MV-4-11 (cell line): ENCODE measurements at regions not wholly inside any gene's neighbourhood (a gene's known extent, or its start where the extent isn't known, plus 50 kb on each side); places are given as distances from the start of the nearest gene placed in this dataset.

Experiments used
- DNase-seq: peaks from one replicate; lab custom pipeline; 2025; lab: John Stamatoyannopoulos, UW

GRCh38 chr2:64283641-64284361, 139.6 kb upstream of the PELI1 start:
- no peak for DNase-seq

GRCh38 chr2:64284751-64285150, 140.5 kb upstream of the PELI1 start:
- no peak for DNase-seq

- DNase-seq, result no peak
Observed at GRCh38 chr2:64287202-64287740, 143.1 kb upstream of the PELI1 start.

GRCh38 chr2:64288321-64289193, 144.3 kb upstream of the PELI1 start:
- DNase-seq, result no peak

GRCh38 chr2:64289251-64289650, 145.0 kb upstream of the PELI1 start:
- no peak for DNase-seq

- DNase-seq, result no peak
Observed at GRCh38 chr2:64289737-64290136, 145.5 kb upstream of the PELI1 start.

GRCh38 chr2:64291181-64291580, 147.0 kb upstream of the PELI1 start:
- no peak for DNase-seq

GRCh38 chr2:64295326-64296139, 151.3 kb upstream of the PELI1 start:
- DNase-seq, result no peak

- no peak for DNase-seq
Observed at GRCh38 chr2:64296140-64296480, 151.9 kb upstream of the PELI1 start.

- no peak for DNase-seq
Observed at GRCh38 chr2:64296695-64297346, 152.6 kb upstream of the PELI1 start.

- DNase-seq, result no peak
Observed at GRCh38 chr2:64298161-64298560, 153.9 kb upstream of the PELI1 start.

GRCh38 chr2:64300066-64300465, 153.9 kb upstream of the LGALSL start:
- DNase-seq, result peak; percentile 6

GRCh38 chr2:64303250-64303649, 150.7 kb upstream of the LGALSL start:
- no peak for DNase-seq

- no peak for DNase-seq
Observed at GRCh38 chr2:64307421-64307820, 146.5 kb upstream of the LGALSL start.

GRCh38 chr2:64311191-64311910, 142.6 kb upstream of the LGALSL start:
- no peak for DNase-seq

GRCh38 chr2:64311948-64312621, 141.9 kb upstream of the LGALSL start:
- DNase-seq, result peak; percentile 50

GRCh38 chr2:64312622-64313397, 141.2 kb upstream of the LGALSL start:
- no peak for DNase-seq

GRCh38 chr2:64313398-64313723, 140.6 kb upstream of the LGALSL start:
- no peak for DNase-seq

GRCh38 chr2:64315291-64315960, 138.5 kb upstream of the LGALSL start:
- DNase-seq, result no peak
